ENCODE measurements at regions not wholly inside any gene's neighbourhood (a gene's known extent, or its start where the extent isn't known, plus 50 kb on each side); places are given as distances from the start of the nearest gene placed in this dataset.

DNA sequence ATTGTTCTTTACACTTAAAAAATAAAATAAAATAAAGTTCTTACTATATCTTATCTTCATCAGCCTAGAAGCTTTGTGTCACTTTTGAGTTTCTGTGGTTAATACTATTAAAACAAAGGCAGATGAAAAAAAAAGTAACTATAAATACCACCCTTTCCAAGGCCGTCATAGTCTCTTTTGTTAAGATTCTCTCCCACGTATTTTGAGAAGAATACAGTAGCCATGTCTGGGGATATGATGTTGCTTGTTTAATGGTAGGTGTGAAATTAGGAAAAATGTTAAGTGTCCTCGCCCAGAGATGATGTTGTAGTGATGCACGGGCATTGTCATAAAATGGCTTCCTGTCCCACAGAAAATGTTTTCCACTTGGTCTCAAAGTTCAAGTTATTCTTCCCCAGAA, 223.9 kb downstream of the NEBL start:
- Histone ChIP-seq H3K27ac (ENCODE audit: low read depth in 1 of 2, low read length in 2 of 2) (no peak overlapping the region), H3K36me3 (ENCODE audit: control insufficient read depth in 4 of 4, insufficient read depth in 3 of 4, low read depth in 1 of 4, low read length in 3 of 4) (no peaks in the 10 kb centered on the region), H3K27me3 (ENCODE audit: control insufficient read depth in 4 of 4, insufficient read depth in 4 of 4, low read length in 3 of 4) (no peaks in the 10 kb centered on the region), H3K9me3 (ENCODE audit: control insufficient read depth in 4 of 4, low read length in 3 of 4) (no peaks in the 10 kb centered on the region), H3K9ac (ENCODE audit: low read depth in 1 of 2, low read length in 2 of 2) (no peak overlapping the region), H3K4me1 (ENCODE audit: control insufficient read depth in 4 of 4, insufficient read depth in 4 of 4, low read length in 3 of 4) (no peaks in the 10 kb centered on the region), H3K4me3 (ENCODE audit: low read depth in 1 of 3, low read length in 3 of 3) (no peak overlapping the region)
- 74% methylated on average over 4 of the region's 4 CpGs for WGBS
- TF ChIP-seq FOXA2 (IDR thresholded peaks at IDR 0.05) = no peak
- TF ChIP-seq YY1 (IDR thresholded peaks at IDR 0.05) = no peak
- TF ChIP-seq SP1 (IDR thresholded peaks at IDR 0.05) = no peak
- no peak for TF ChIP-seq ZBTB33 (IDR thresholded peaks at IDR 0.05)
- no peak for TF ChIP-seq RXRA (IDR thresholded peaks at IDR 0.05)
- no peak for TF ChIP-seq EGR1 (IDR thresholded peaks at IDR 0.05; ENCODE audit: low read depth in 2 of 2)
- no peak for TF ChIP-seq REST (IDR thresholded peaks at IDR 0.05)
- no peak for TF ChIP-seq MAX (IDR thresholded peaks at IDR 0.05)
- no peak for TF ChIP-seq TAF1 (conservative IDR thresholded peaks at IDR 0.05)
- no peak for TF ChIP-seq FOXA1 (IDR thresholded peaks at IDR 0.05)
- TF ChIP-seq CTCF (IDR thresholded peaks at IDR 0.05; ENCODE audit: low read depth, low read length, missing input control) = no peak
- no peak for TF ChIP-seq RAD21 (IDR thresholded peaks at IDR 0.05)
- TF ChIP-seq JUND (IDR thresholded peaks at IDR 0.05) = no peak
- no peak for TF ChIP-seq HNF4G (IDR thresholded peaks at IDR 0.05)
- TF ChIP-seq NR2F2 (IDR thresholded peaks at IDR 0.05) = no peak
- no peak for DNase-seq (ENCODE audit: low spot score)

GRCh38 chr10:20672741-20673140, 224.4 kb downstream of the NEBL start:
- WGBS = 61% methylated on average over 5 of the region's 5 CpGs
- H3K9me3 ChIP-seq (ENCODE audit: control insufficient read depth in 4 of 4, low read length in 3 of 4) = no peaks in the 10 kb centered on the region

More at GRCh38 chr10:20672741-20673140, 224.4 kb downstream of the NEBL start:
- no peaks in the 10 kb centered on the region for H3K36me3 ChIP-seq (ENCODE audit: control insufficient read depth in 4 of 4, insufficient read depth in 3 of 4, low read depth in 1 of 4, low read length in 3 of 4)
- no peak for DNase-seq (ENCODE audit: low spot score)
- no peak overlapping the region for H3K27ac ChIP-seq (ENCODE audit: low read depth in 1 of 2, low read length in 2 of 2)
- TF ChIP-seq TAF1 (conservative IDR thresholded peaks at IDR 0.05) (no peak), MAX (IDR thresholded peaks at IDR 0.05) (no peak), RXRA (IDR thresholded peaks at IDR 0.05) (no peak), FOXA1 (IDR thresholded peaks at IDR 0.05) (no peak), GABPA (IDR thresholded peaks at IDR 0.05 in 1 of 2, conservative IDR thresholded peaks at IDR 0.05 in 1 of 2) (no peak), CTCF (IDR thresholded peaks at IDR 0.05; ENCODE audit: low read depth, low read length, missing input control) (no peak), HNF4G (IDR thresholded peaks at IDR 0.05) (no peak), RAD21 (IDR thresholded peaks at IDR 0.05) (no peak)
- no peaks in the 10 kb centered on the region for H3K27me3 ChIP-seq (ENCODE audit: control insufficient read depth in 4 of 4, insufficient read depth in 4 of 4, low read length in 3 of 4)
- H3K4me3 ChIP-seq (ENCODE audit: low read depth in 1 of 3, low read length in 3 of 3) = no peak overlapping the region
- H3K9ac ChIP-seq (ENCODE audit: low read depth in 1 of 2, low read length in 2 of 2) = no peak overlapping the region
- no peaks in the 10 kb centered on the region for H3K4me1 ChIP-seq (ENCODE audit: control insufficient read depth in 4 of 4, insufficient read depth in 4 of 4, low read length in 3 of 4)

Data from liver (tissue), 8 donors.